HEK293T (cell line): ENCODE measurements at regions not wholly inside any gene's neighbourhood (a gene's known extent, or its start where the extent isn't known, plus 50 kb on each side); places are given as distances from the start of the nearest gene placed in this dataset.

Source experiments
- ARNT ChIP-seq: fragments of 450-650 bp; IDR thresholded peaks from 2 replicates; pipeline ENCODE4 v1.6.1; 2017; ENCODE audit warnings: mild to moderate bottlenecking
- BHLHE40 ChIP-seq: fragments of 450-650 bp; IDR thresholded peaks from 2 replicates; pipeline ENCODE4 v1.6.1; 2016; ENCODE audit warnings: mild to moderate bottlenecking, moderate library complexity, borderline replicate concordance
- ELF4 ChIP-seq: fragments of 450-650 bp; IDR thresholded peaks from 2 replicates; pipeline ENCODE4 v1.6.1; 2017; ENCODE audit warnings: antibody characterized with exemption
- FOXA1 ChIP-seq: fragments of 450-650 bp; IDR thresholded peaks from 2 replicates; pipeline ENCODE4 v1.6.1; 2016; ENCODE audit warnings: mild to moderate bottlenecking
- FOXK2 ChIP-seq: fragments of 450-650 bp; IDR thresholded peaks from 2 replicates; pipeline ENCODE4 v1.6.1; 2016; ENCODE audit warnings: mild to moderate bottlenecking
- FOXM1 ChIP-seq: fragments of 450-650 bp; IDR thresholded peaks from 2 replicates; pipeline ENCODE4 v1.6.1; 2017; ENCODE audit warnings: mild to moderate bottlenecking, borderline replicate concordance
- HDGF ChIP-seq: fragments of 450-650 bp; IDR thresholded peaks from 2 replicates; pipeline ENCODE4 v1.6.1; 2017; ENCODE audit warnings: antibody characterized with exemption, borderline replicate concordance
- LEF1 ChIP-seq: fragments of 450-650 bp; IDR thresholded peaks from 2 replicates; pipeline ENCODE4 v1.6.1; 2017; ENCODE audit warnings: mild to moderate bottlenecking, borderline replicate concordance
- NFRKB ChIP-seq: fragments of 450-650 bp; IDR thresholded peaks from 2 replicates; pipeline ENCODE4 v1.6.1; 2016; ENCODE audit warnings: mild to moderate bottlenecking, moderate library complexity
- SP1 ChIP-seq: fragments of 450-650 bp; IDR thresholded peaks from 2 replicates; pipeline ENCODE4 v1.6.1; 2017
- SUZ12 ChIP-seq: fragments of 450-650 bp; IDR thresholded peaks from 2 replicates; pipeline ENCODE4 v1.6.1; 2016; ENCODE audit warnings: mild to moderate bottlenecking
- TARDBP ChIP-seq: fragments of 450-650 bp; IDR thresholded peaks from 2 replicates; pipeline ENCODE4 v1.6.1; 2016
- ZNF384 ChIP-seq: fragments of 450-650 bp; IDR thresholded peaks from 2 replicates; pipeline ENCODE4 v1.6.1; 2016

- TF ChIP-seq BHLHE40, result no peak
- TF ChIP-seq FOXA1, result no peak
- no peak for TF ChIP-seq ZNF384
- no peak for TF ChIP-seq SP1
- no peak for TF ChIP-seq SUZ12
- no peak for TF ChIP-seq FOXK2
- no peak for TF ChIP-seq NFRKB
- no peak for TF ChIP-seq HDGF
- TF ChIP-seq ARNT, result no peak
- TF ChIP-seq FOXM1, result no peak
- no peak for TF ChIP-seq LEF1
- TF ChIP-seq ELF4, result no peak
- no peak for TF ChIP-seq TARDBP
Measured at GRCh38 chr10:118472415-118473304, 122.8 kb downstream of the PRLHR start.
